Cardiac fibroblast (primary cell): ENCODE measurements at regions not wholly inside any gene's neighbourhood (a gene's known extent, or its start where the extent isn't known, plus 50 kb on each side); places are given as distances from the start of the nearest gene placed in this dataset.

Source experiments
- DNase-seq, 2 donors: peaks; one replicate each; pipeline versions ENCODE4 v3.0.0 to v3.0.0-alpha.2; 2010; ENCODE audit warnings: low read depth in 2 of 2
- H3K4me3 ChIP-seq, 2 donors: replicated peaks in 1 of 2; 1 replicate in 1 of 2; 2 replicates in 1 of 2; pipeline ENCODE4 v1.5.1; 2011; ENCODE audit warnings: low read depth in 2 of 2, low read length in 2 of 2, mild to moderate bottlenecking in 2 of 2, moderate library complexity in 1 of 2
- CTCF ChIP-seq: IDR thresholded peaks from one replicate; pipeline ENCODE4 v1.5.1; 2011; ENCODE audit warnings: low read depth, mild to moderate bottlenecking, low read length, inconsistent platforms

GRCh38 chr2:238967031-238967977 is 119.4 kb downstream of the TWIST2 start:
- no peak for TF ChIP-seq CTCF

GRCh38 chr2:238967978-238968360 is 120.1 kb downstream of the TWIST2 start:
- no peak overlapping the region for H3K4me3 ChIP-seq
- TF ChIP-seq CTCF = no peak
- no peak for DNase-seq

More at GRCh38 chr2:238967031-238967977, 119.4 kb downstream of the TWIST2 start:
- no peak for DNase-seq
- H3K4me3 ChIP-seq = no peak overlapping the region

- no peak overlapping the region for H3K4me3 ChIP-seq
- TF ChIP-seq CTCF = no peak
- DNase-seq = no peak
These were observed 120.9 kb downstream of the TWIST2 start for GRCh38 chr2:238968616-238969384.

GRCh38 chr2:238969857-238970256 is 122.0 kb downstream of the TWIST2 start:
- no peak for TF ChIP-seq CTCF
- no peak for DNase-seq
- no peak overlapping the region for H3K4me3 ChIP-seq

GRCh38 chr2:238970553-238971081 is 122.7 kb downstream of the TWIST2 start:
- H3K4me3 ChIP-seq = no peak overlapping the region
- peak; percentile 99 for TF ChIP-seq CTCF
- DNase-seq = peak; percentile 68 to 69

- DNase-seq = no peak
- no peak for TF ChIP-seq CTCF
- H3K4me3 ChIP-seq = no peak overlapping the region
These were observed 123.6 kb downstream of the TWIST2 start for GRCh38 chr2:238971318-238972145.
